NCI-H345 treated with DMSO at 0.1 percent for 48 hours (cell line): ENCODE measurements at regions not wholly inside any gene's neighbourhood (a gene's known extent, or its start where the extent isn't known, plus 50 kb on each side); places are given as distances from the start of the nearest gene placed in this dataset.

Experiments used
- DNase-seq: peaks from one replicate; lab custom pipeline; 2025; ENCODE audit not compliant: unreplicated experiment; lab: John Stamatoyannopoulos, UW

GRCh38 chr2:226338825-226339224, 460.8 kb downstream of the IRS1 start:
- DNase-seq, result no peak

- DNase-seq, result no peak
Observed at GRCh38 chr2:226337941-226338600, 461.5 kb downstream of the IRS1 start.

GRCh38 chr2:226336283-226336682, 463.3 kb downstream of the IRS1 start:
- no peak for DNase-seq

- DNase-seq, result no peak
Observed at GRCh38 chr2:226334981-226335720, 464.5 kb downstream of the IRS1 start.

GRCh38 chr2:226333388-226333787, 466.2 kb downstream of the IRS1 start:
- DNase-seq, result no peak

- DNase-seq, result no peak
Observed at GRCh38 chr2:226330206-226330605, 469.4 kb downstream of the IRS1 start.

GRCh38 chr2:226329180-226329579, 470.4 kb downstream of the IRS1 start:
- DNase-seq, result no peak

- no peak for DNase-seq
Observed at GRCh38 chr2:226327830-226328229, 471.8 kb downstream of the IRS1 start.

- DNase-seq, result no peak
Observed at GRCh38 chr2:226325526-226325925, 474.1 kb downstream of the IRS1 start.

- no peak for DNase-seq
Observed at GRCh38 chr2:226320076-226320948, 479.3 kb downstream of the IRS1 start.

- no peak for DNase-seq
Observed at GRCh38 chr2:226317970-226318369, 481.6 kb downstream of the IRS1 start.

GRCh38 chr2:226313060-226313459, 486.6 kb downstream of the IRS1 start:
- no peak for DNase-seq

- DNase-seq, result no peak
Observed at GRCh38 chr2:226312155-226312554, 487.5 kb downstream of the IRS1 start.

- no peak for DNase-seq
Observed at GRCh38 chr2:226310146-226310545, 489.5 kb downstream of the IRS1 start.

- no peak for DNase-seq
Observed at GRCh38 chr2:226308986-226309385, 490.6 kb downstream of the IRS1 start.

GRCh38 chr2:226308323-226308680, 491.3 kb downstream of the IRS1 start:
- DNase-seq, result no peak

- DNase-seq, result no peak
Observed at GRCh38 chr2:226307487-226308322, 491.9 kb downstream of the IRS1 start.

GRCh38 chr2:226306969-226307368, 492.7 kb downstream of the IRS1 start:
- DNase-seq, result no peak

- no peak for DNase-seq
Observed at GRCh38 chr2:226304308-226304707, 495.3 kb downstream of the IRS1 start.

GRCh38 chr2:226303707-226304106, 495.9 kb downstream of the IRS1 start:
- no peak for DNase-seq
